ENCODE measurements at regions not wholly inside any gene's neighbourhood (a gene's known extent, or its start where the extent isn't known, plus 50 kb on each side); places are given as distances from the start of the nearest gene placed in this dataset.

- no peak for TF ChIP-seq CTCF (IDR thresholded peaks at IDR 0.05; ENCODE audit: insufficient read depth, low read length, poor library complexity, severe bottlenecking)
- no peak for TF ChIP-seq EZH2phosphoT487 (conservative IDR thresholded peaks at IDR 0.05; ENCODE audit: low read length)
- H3K9me2 ChIP-seq (replicated peaks; ENCODE audit: insufficient read depth, low read length): no peaks in the 10 kb centered on the region
- no peak overlapping the region for H2AFZ ChIP-seq (ENCODE audit: low read depth, low read length, severe bottlenecking)
These were observed 116.2 kb upstream of the SIRPG start for GRCh38 chr20:1773816-1774215.

GRCh38 chr20:1769491-1769890 lies 111.9 kb upstream of the SIRPG start:
- Histone ChIP-seq H3K27ac (ENCODE audit: low read depth, low read length) (no peak overlapping the region), H4K20me1 (ENCODE audit: low read depth, low read length) (no peaks in the 10 kb centered on the region), H3K9ac (ENCODE audit: low read length) (no peak overlapping the region), H3K79me2 (ENCODE audit: insufficient read depth, low read length) (no peaks in the 10 kb centered on the region), H3K4me2 (ENCODE audit: low read depth, low read length, poor library complexity, severe bottlenecking) (no peak overlapping the region), H2AFZ (ENCODE audit: low read depth, low read length, severe bottlenecking) (no peak overlapping the region), H3F3A (ENCODE audit: insufficient read depth) (no peaks in the 10 kb centered on the region), H3K36me3 (ENCODE audit: low read length) (no peaks in the 10 kb centered on the region), H3K27me3 (ENCODE audit: low read length) (no peaks in the 10 kb centered on the region), H3K9me3 (ENCODE audit: insufficient read depth, low read length) (no peaks in the 10 kb centered on the region), H3K9me2 (replicated peaks; ENCODE audit: insufficient read depth, low read length) (no peaks in the 10 kb centered on the region), H3K4me3 (ENCODE audit: insufficient read depth, low read length, poor library complexity, severe bottlenecking) (no peak overlapping the region)
- no peak for TF ChIP-seq EZH2phosphoT487 (conservative IDR thresholded peaks at IDR 0.05; ENCODE audit: low read length)
- no peak for TF ChIP-seq CTCF (IDR thresholded peaks at IDR 0.05; ENCODE audit: insufficient read depth, low read length, poor library complexity, severe bottlenecking)

More at GRCh38 chr20:1773816-1774215, 116.2 kb upstream of the SIRPG start:
- no peaks in the 10 kb centered on the region for H3K27me3 ChIP-seq (ENCODE audit: low read length)
- no peak overlapping the region for H3K27ac ChIP-seq (ENCODE audit: low read depth, low read length)
- H4K20me1 ChIP-seq (ENCODE audit: low read depth, low read length): no peaks in the 10 kb centered on the region
- no peak overlapping the region for H3K4me3 ChIP-seq (ENCODE audit: insufficient read depth, low read length, poor library complexity, severe bottlenecking)
- no peak overlapping the region for H3K9ac ChIP-seq (ENCODE audit: low read length)
- H3F3A ChIP-seq (ENCODE audit: insufficient read depth): no peaks in the 10 kb centered on the region
- no peaks in the 10 kb centered on the region for H3K36me3 ChIP-seq (ENCODE audit: low read length)
- H3K4me2 ChIP-seq (ENCODE audit: low read depth, low read length, poor library complexity, severe bottlenecking): no peak overlapping the region
- no peaks in the 10 kb centered on the region for H3K9me3 ChIP-seq (ENCODE audit: insufficient read depth, low read length)
- no peaks in the 10 kb centered on the region for H3K79me2 ChIP-seq (ENCODE audit: insufficient read depth, low read length)

- Histone ChIP-seq H2AFZ (ENCODE audit: low read depth, low read length, severe bottlenecking) (no peak overlapping the region), H3K4me3 (ENCODE audit: insufficient read depth, low read length, poor library complexity, severe bottlenecking) (no peak overlapping the region), H3K27ac (ENCODE audit: low read depth, low read length) (no peak overlapping the region), H3K9me2 (replicated peaks; ENCODE audit: insufficient read depth, low read length) (no peaks in the 10 kb centered on the region), H3K9ac (ENCODE audit: low read length) (no peak overlapping the region), H3K27me3 (ENCODE audit: low read length) (no peaks in the 10 kb centered on the region), H3F3A (ENCODE audit: insufficient read depth) (no peaks in the 10 kb centered on the region), H3K36me3 (ENCODE audit: low read length) (no peaks in the 10 kb centered on the region), H3K4me2 (ENCODE audit: low read depth, low read length, poor library complexity, severe bottlenecking) (no peak overlapping the region), H4K20me1 (ENCODE audit: low read depth, low read length) (no peaks in the 10 kb centered on the region), H3K9me3 (ENCODE audit: insufficient read depth, low read length) (no peaks in the 10 kb centered on the region), H3K79me2 (ENCODE audit: insufficient read depth, low read length) (no peaks in the 10 kb centered on the region)
- TF ChIP-seq EZH2phosphoT487 (conservative IDR thresholded peaks at IDR 0.05; ENCODE audit: low read length) (no peak), CTCF (IDR thresholded peaks at IDR 0.05; ENCODE audit: insufficient read depth, low read length, poor library complexity, severe bottlenecking) (no peak)
These were observed 109.2 kb upstream of the SIRPG start for GRCh38 chr20:1766731-1767130.
